Endothelial cell of umbilical vein (primary cell): ENCODE measurements at regions not wholly inside any gene's neighbourhood (a gene's known extent, or its start where the extent isn't known, plus 50 kb on each side); places are given as distances from the start of the nearest gene placed in this dataset.

Source experiments
- BruUV-seq: library from RNA; stranded (reverse); fragments of 400-500 nt; replicated peaks from 2 replicates; lab custom pipeline; 2021; lab: Mats Ljungman, UMichigan
- CTCF ChIA-PET: fragments of 300-600, 350-600 bp; sonication (Branson Sonifier 250); formaldehyde crosslinking; loops from one replicate; lab custom pipeline; 2021; ENCODE audit warnings: antibody characterized with exemption, inconsistent platforms; lab: Charles Lee
- POLR2A ChIA-PET: fragments of 300-600, 350-600 bp; sonication (Branson Sonifier 250); formaldehyde crosslinking; loops from one replicate; lab custom pipeline; 2021; ENCODE audit warnings: antibody characterized with exemption, inconsistent platforms; lab: Charles Lee
- DNase-seq: peaks from one replicate; pipeline ENCODE4 v3.0.0-alpha.2; 2011; ENCODE audit warnings: low read depth, low spot score
- FAIRE-seq: peaks from 2 replicates; lab custom pipeline; 2011; peaks lifted over from hg19 to GRCh38; lab: Jason Lieb, UNC
- H2AFZ ChIP-seq: 2 replicates; pipeline ENCODE4 v1.6.0; 2012; ENCODE audit warnings: low read depth, low read length, control low read depth, inconsistent platforms
- H3K27ac ChIP-seq: 2 replicates; pipeline ENCODE4 v1.5.1; 2011; ENCODE audit warnings: low read depth, mild to moderate bottlenecking, control low read depth, low read length, moderate library complexity; ENCODE audit not compliant: insufficient read depth
- H3K27me3 ChIP-seq, 2 experiments: 2 replicates each; pipeline versions ENCODE4 v1.6.0 to v1.6.1; 2011; ENCODE audit warnings: low read length in 2 of 2, mixed read lengths in 1 of 2; ENCODE audit not compliant: control insufficient read depth in 2 of 2, insufficient read depth in 2 of 2
- H3K36me3 ChIP-seq, 2 experiments: 2 replicates in 1 of 2; 3 replicates in 1 of 2; pipeline ENCODE4 v1.5.1; 2011; ENCODE audit warnings: low read length in 2 of 2, mild to moderate bottlenecking in 1 of 2, moderate library complexity in 1 of 2; ENCODE audit not compliant: control insufficient read depth in 2 of 2, insufficient read depth in 2 of 2; ENCODE audit errors: extremely low read depth in 1 of 2
- H3K4me1 ChIP-seq: 3 replicates; pipeline ENCODE4 v1.5.1; 2011; ENCODE audit warnings: mild to moderate bottlenecking, low read length; ENCODE audit not compliant: control insufficient read depth, insufficient read depth; ENCODE audit errors: extremely low read depth
- H3K4me2 ChIP-seq: 2 replicates; pipeline ENCODE4 v1.6.1; 2011; ENCODE audit warnings: low read length, control low read depth, mixed read lengths; ENCODE audit not compliant: insufficient read depth
- H3K4me3 ChIP-seq, 3 experiments: fragments of 200-600 bp in 1 of 3; sonication (generic), shearing (Covaris generic) in 1 of 3; replicated peaks in 1 of 3; 2 replicates each; pipeline ENCODE4 v1.5.1; 2011 to 2016; ENCODE audit warnings: control low read depth in 3 of 3, low read length in 3 of 3, mild to moderate bottlenecking in 2 of 3, inconsistent platforms in 1 of 3, low read depth in 1 of 3, moderate library complexity in 1 of 3; ENCODE audit not compliant: insufficient read depth in 1 of 3
- H3K79me2 ChIP-seq: 2 replicates; pipeline ENCODE4 v1.6.0; 2012; ENCODE audit warnings: low read length, inconsistent platforms; ENCODE audit not compliant: control insufficient read depth, insufficient read depth
- H3K9ac ChIP-seq: replicated peaks from 2 replicates; pipeline ENCODE3; 2011; ENCODE audit warnings: low read length, control low read depth; ENCODE audit not compliant: insufficient read depth; ENCODE audit errors: extremely low read depth
- H3K9me1 ChIP-seq: replicated peaks from 3 replicates; pipeline ENCODE4 v1.6.0; 2011; ENCODE audit warnings: mild to moderate bottlenecking, low read length; ENCODE audit not compliant: control insufficient read depth, insufficient read depth; ENCODE audit errors: extremely low read depth
- H3K9me3 ChIP-seq: replicated peaks from 2 replicates; pipeline ENCODE4 v1.5.1; 2012; ENCODE audit warnings: low read length, inconsistent platforms; ENCODE audit not compliant: control insufficient read depth, insufficient read depth
- H4K20me1 ChIP-seq: replicated peaks from 2 replicates; pipeline ENCODE3; 2011; ENCODE audit warnings: mild to moderate bottlenecking, low read length; ENCODE audit not compliant: control insufficient read depth, insufficient read depth; ENCODE audit errors: extremely low read depth
- EZH2 ChIP-seq: IDR thresholded peaks from 2 replicates; pipeline ENCODE4 v1.6.1; 2012; ENCODE audit warnings: borderline replicate concordance, low read depth, mild to moderate bottlenecking, moderate library complexity, low read length, inconsistent platforms; ENCODE audit not compliant: severe bottlenecking
- FOS ChIP-seq: IDR thresholded peaks from 2 replicates; pipeline ENCODE4 v1.6.1; 2011; ENCODE audit warnings: mild to moderate bottlenecking, low read length, moderate library complexity, borderline replicate concordance; ENCODE audit not compliant: insufficient read depth
- GATA2 ChIP-seq: IDR thresholded peaks from 2 replicates; pipeline ENCODE4 v1.7.0; 2011; ENCODE audit warnings: low read depth, mild to moderate bottlenecking, moderate library complexity, mixed read lengths, low read length; ENCODE audit not compliant: insufficient read length, insufficient read depth
- JUN ChIP-seq: IDR thresholded peaks from 2 replicates; pipeline ENCODE4 v1.6.1; 2011; ENCODE audit warnings: borderline replicate concordance, low read depth; ENCODE audit not compliant: insufficient read length, insufficient read depth
- MAX ChIP-seq: IDR thresholded peaks from 2 replicates; pipeline ENCODE4 v1.6.1; 2011; ENCODE audit not compliant: insufficient read depth, insufficient read length
- MYC ChIP-seq: IDR thresholded peaks from one replicate; pipeline ENCODE4 v1.6.1; 2011; ENCODE audit warnings: mild to moderate bottlenecking, low read depth, low read length
- POLR2A ChIP-seq: IDR thresholded peaks from 2 replicates; pipeline ENCODE4 v1.6.1; 2012; ENCODE audit warnings: low read depth, mild to moderate bottlenecking, control low read depth, low read length
- POLR2AphosphoS5 ChIP-seq: IDR thresholded peaks from 2 replicates; pipeline ENCODE4 v1.6.1; 2012; ENCODE audit warnings: low read depth, mild to moderate bottlenecking, control low read depth, low read length, moderate library complexity; ENCODE audit not compliant: insufficient read depth
- dilution Hi-C: fragments of 300-500 bp; cut with MboI; formaldehyde crosslinking; loops from one replicate; pipeline ENCODE4 v1.15.0; 2019; ENCODE audit warnings: low sequenced_read_pairs; ENCODE audit not compliant: extremely low pct_ligation_motif_present
- intact Hi-C: fragments of 100-400 bp; cut with micrococcal nuclease; formaldehyde crosslinking; loops from one replicate; pipeline ENCODE4 v1.10.0; 2022
- TF ChIP-seq, protein P1 (sequence below), 2 donors: IDR thresholded peaks; 1 replicate in 1 of 2; 2 replicates in 1 of 2; pipeline ENCODE4 v1.5.1; 2011; ENCODE audit warnings: low read length in 2 of 2, mild to moderate bottlenecking in 2 of 2, moderate library complexity in 2 of 2, control low read depth in 1 of 2, inconsistent platforms in 1 of 2, low read depth in 1 of 2; ENCODE audit not compliant: insufficient read depth in 1 of 2; ENCODE audit errors: extremely low read depth in 1 of 2

DNA sequence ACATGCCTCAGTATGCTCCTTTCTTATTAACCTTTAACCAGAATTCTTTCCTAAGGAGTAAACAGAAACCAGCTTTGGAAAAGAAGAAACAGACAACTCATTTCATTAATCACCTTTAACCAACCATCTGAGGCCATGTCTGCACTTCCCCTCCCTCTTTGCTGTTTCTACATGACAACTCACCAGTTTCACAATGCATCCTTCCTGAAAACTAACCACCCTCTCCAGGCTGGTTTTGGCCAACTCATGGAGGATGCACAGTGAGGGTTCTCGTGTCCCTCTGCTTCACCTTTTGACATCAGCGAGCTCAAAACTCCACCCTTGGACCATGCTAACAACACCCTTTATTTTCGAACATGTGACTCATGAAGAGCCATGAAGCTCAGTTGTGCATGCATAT is 244.1 kb downstream of the ELAVL2 start:
- Histone ChIP-seq H3K4me3 (no peak overlapping the region), H3K27me3 (no peaks in the 10 kb centered on the region), H3K79me2 (no peaks in the 10 kb centered on the region), H3K27ac (no peak overlapping the region), H3K9me1 (no peaks in the 10 kb centered on the region), H3K9ac (no peak overlapping the region), H3K36me3 (no peaks in the 10 kb centered on the region), H3K9me3 (no peaks in the 10 kb centered on the region), H2AFZ (no peak overlapping the region), H3K4me1 (no peaks in the 10 kb centered on the region), H4K20me1 (no peaks in the 10 kb centered on the region), H3K4me2 (no peak overlapping the region)
- FAIRE-seq (no peak), DNase-seq (no peak)
- dilution Hi-C loops: no loop called here
- no TSS peak for BruUV-seq
- intact Hi-C loops: no loop called here
- ChIA-PET CTCF (no interaction called here), POLR2A (no interaction called here)
- TF ChIP-seq, protein P1, sequence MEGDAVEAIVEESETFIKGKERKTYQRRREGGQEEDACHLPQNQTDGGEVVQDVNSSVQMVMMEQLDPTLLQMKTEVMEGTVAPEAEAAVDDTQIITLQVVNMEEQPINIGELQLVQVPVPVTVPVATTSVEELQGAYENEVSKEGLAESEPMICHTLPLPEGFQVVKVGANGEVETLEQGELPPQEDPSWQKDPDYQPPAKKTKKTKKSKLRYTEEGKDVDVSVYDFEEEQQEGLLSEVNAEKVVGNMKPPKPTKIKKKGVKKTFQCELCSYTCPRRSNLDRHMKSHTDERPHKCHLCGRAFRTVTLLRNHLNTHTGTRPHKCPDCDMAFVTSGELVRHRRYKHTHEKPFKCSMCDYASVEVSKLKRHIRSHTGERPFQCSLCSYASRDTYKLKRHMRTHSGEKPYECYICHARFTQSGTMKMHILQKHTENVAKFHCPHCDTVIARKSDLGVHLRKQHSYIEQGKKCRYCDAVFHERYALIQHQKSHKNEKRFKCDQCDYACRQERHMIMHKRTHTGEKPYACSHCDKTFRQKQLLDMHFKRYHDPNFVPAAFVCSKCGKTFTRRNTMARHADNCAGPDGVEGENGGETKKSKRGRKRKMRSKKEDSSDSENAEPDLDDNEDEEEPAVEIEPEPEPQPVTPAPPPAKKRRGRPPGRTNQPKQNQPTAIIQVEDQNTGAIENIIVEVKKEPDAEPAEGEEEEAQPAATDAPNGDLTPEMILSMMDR (IDR thresholded peaks at IDR 0.05; ENCODE audit: extremely low read depth in 1 of 2, insufficient read depth in 1 of 2, low read depth in 1 of 2, low read length in 2 of 2): no peak
- TF ChIP-seq JUN: no peak
- no peak for TF ChIP-seq MAX
- TF ChIP-seq GATA2: no peak
- no peak for TF ChIP-seq POLR2AphosphoS5
- TF ChIP-seq MYC: no peak
- TF ChIP-seq FOS: no peak
- TF ChIP-seq EZH2: no peak
- no peak for TF ChIP-seq POLR2A
